ENCODE measurements at regions not wholly inside any gene's neighbourhood (a gene's known extent, or its start where the extent isn't known, plus 50 kb on each side); places are given as distances from the start of the nearest gene placed in this dataset.

- no peak for DNase-seq (ENCODE audit: extremely low spot score in 2 of 2)
Measured at GRCh38 chr2:184523732-184524131, 74.6 kb upstream of the ZNF804A start.

GRCh38 chr2:184524551-184525382, 73.6 kb upstream of the ZNF804A start:
- no peak overlapping the region for H3K27ac ChIP-seq
- intact Hi-C loops (cut with DNase I) = no loop called here
- no peaks in the 10 kb centered on the region for H3K36me3 ChIP-seq
- no peak for TF ChIP-seq CTCF (IDR thresholded peaks at IDR 0.05)
- no peak for TF ChIP-seq POLR2AphosphoS5 (IDR thresholded peaks at IDR 0.05; ENCODE audit: insufficient read depth in 1 of 2, low read depth in 1 of 2)
- no peak for TF ChIP-seq POLR2A (IDR thresholded peaks at IDR 0.05)
- H3K4me1 ChIP-seq = no peaks in the 10 kb centered on the region
- H3K27me3 ChIP-seq = no peaks in the 10 kb centered on the region
- DNase-seq (ENCODE audit: extremely low spot score in 2 of 2) = no peak
- peaks cover 7% of the 10 kb centered on the region for H3K9me3 ChIP-seq
- no peak overlapping the region for H3K4me3 ChIP-seq

More at GRCh38 chr2:184523732-184524131, 74.6 kb upstream of the ZNF804A start:
- no peak overlapping the region for H3K4me3 ChIP-seq
- intact Hi-C loops (cut with DNase I) = no loop called here
- no peaks in the 10 kb centered on the region for H3K36me3 ChIP-seq
- no peaks in the 10 kb centered on the region for H3K4me1 ChIP-seq
- no peaks in the 10 kb centered on the region for H3K27me3 ChIP-seq
- TF ChIP-seq POLR2A (IDR thresholded peaks at IDR 0.05) (no peak), POLR2AphosphoS5 (IDR thresholded peaks at IDR 0.05; ENCODE audit: insufficient read depth in 1 of 2, low read depth in 1 of 2) (no peak), CTCF (IDR thresholded peaks at IDR 0.05) (no peak)
- H3K27ac ChIP-seq = no peak overlapping the region
- H3K9me3 ChIP-seq = peaks cover 7% of the 10 kb centered on the region

GRCh38 chr2:184527058-184527457, 71.3 kb upstream of the ZNF804A start:
- no peaks in the 10 kb centered on the region for H3K4me1 ChIP-seq
- H3K27ac ChIP-seq = no peak overlapping the region
- H3K9me3 ChIP-seq = peaks cover 7% of the 10 kb centered on the region
- no peak overlapping the region for H3K4me3 ChIP-seq
- intact Hi-C loops (cut with DNase I) = no loop called here
- DNase-seq (ENCODE audit: extremely low spot score in 2 of 2) = no peak
- no peaks in the 10 kb centered on the region for H3K27me3 ChIP-seq
- no peaks in the 10 kb centered on the region for H3K36me3 ChIP-seq
- TF ChIP-seq POLR2AphosphoS5 (IDR thresholded peaks at IDR 0.05; ENCODE audit: insufficient read depth in 1 of 2, low read depth in 1 of 2) (no peak), POLR2A (IDR thresholded peaks at IDR 0.05) (no peak), CTCF (IDR thresholded peaks at IDR 0.05) (no peak)

- H3K4me1 ChIP-seq = no peaks in the 10 kb centered on the region
- intact Hi-C loops (cut with DNase I) = no loop called here
Measured at GRCh38 chr2:184528119-184528518, 70.2 kb upstream of the ZNF804A start.

More at GRCh38 chr2:184528119-184528518, 70.2 kb upstream of the ZNF804A start:
- H3K4me3 ChIP-seq = no peak overlapping the region
- no peak for TF ChIP-seq CTCF (IDR thresholded peaks at IDR 0.05)
- TF ChIP-seq POLR2AphosphoS5 (IDR thresholded peaks at IDR 0.05; ENCODE audit: insufficient read depth in 1 of 2, low read depth in 1 of 2) = no peak
- TF ChIP-seq POLR2A (IDR thresholded peaks at IDR 0.05) = no peak
- H3K27ac ChIP-seq = no peak overlapping the region
- peaks cover 7% of the 10 kb centered on the region for H3K9me3 ChIP-seq
- H3K36me3 ChIP-seq = no peaks in the 10 kb centered on the region
- no peak for DNase-seq (ENCODE audit: extremely low spot score in 2 of 2)
- H3K27me3 ChIP-seq = no peaks in the 10 kb centered on the region

Data from vagina (tissue), 2 donors.